Pancreas (tissue), 10 donors: ENCODE measurements at regions not wholly inside any gene's neighbourhood (a gene's known extent, or its start where the extent isn't known, plus 50 kb on each side); places are given as distances from the start of the nearest gene placed in this dataset.

Source experiments
- ATAC-seq, 4 donors: fragments of 200-7000 bp; cut with Tn5 transposase; one replicate each; pipeline versions ENCODE4 v1.8.0 to v1.9.1; 2020; ENCODE audit warnings: mild to moderate bottlenecking in 4 of 4, moderate library complexity in 4 of 4
- DNase-seq, 6 donors: peaks; one replicate each; pipeline ENCODE4 v3.0.0-alpha.2; 2020
- FAIRE-seq: peaks from 2 replicates; lab custom pipeline; 2012; peaks lifted over from hg19 to GRCh38; lab: Jason Lieb, UNC
- H3K27ac ChIP-seq, 4 donors: fragments of 200-600 bp; sonication (generic); 1 replicate in 3 of 4; 2 replicates in 1 of 4; pipeline versions ENCODE4 v1.5.0 to v1.8.0; 2020
- H3K27me3 ChIP-seq, 4 donors: fragments of 200-600 bp; one replicate each; pipeline ENCODE4 v1.8.0; 2021
- H3K36me3 ChIP-seq, 3 donors: fragments of 200-600 bp; sonication (generic) in 1 of 3; one replicate each; pipeline versions ENCODE4 v1.5.0 to v1.8.0; 2020 to 2021
- H3K4me1 ChIP-seq, 3 donors: fragments of 200-600 bp; one replicate each; pipeline ENCODE4 v1.8.0; 2021
- H3K4me3 ChIP-seq, 4 donors: fragments of 200-600 bp; sonication (generic) in 2 of 4; one replicate each; pipeline versions ENCODE4 v1.5.0 to v1.8.0; 2020 to 2021
- H3K9me3 ChIP-seq, 4 donors: fragments of 200-600 bp; one replicate each; pipeline ENCODE4 v1.8.0; 2021
- CTCF ChIP-seq, 4 donors: fragments of 200-600 bp; sonication (generic) in 3 of 4; IDR thresholded peaks; one replicate each; pipeline versions ENCODE4 v1.5.0 to v1.8.0; 2021; ENCODE audit warnings: antibody characterized with exemption in 4 of 4
- WGBS, 2 donors: extraction: QIAGEN DNeasy Blood & Tissue Kit; methylation state at CpG; one replicate each; pipeline ENCODE4 v1.1.7; 2013; 5-methylcytosine and 5-hydroxymethylcytosine counted together
- intact Hi-C, 3 donors: fragments of 100-400 bp; cut with DNase I; formaldehyde crosslinking; loops; one replicate each; pipeline versions ENCODE4 v1.11.1 to v1.14.2; 2022
- donor health status: healthy with polysubstance abuse.
- donor health status: DM: no; HTN: no; CAD: no; lungs with moderate emphysema.
- donor health status: DM: no; HTN: no; CAD: no.
- donor health status: control.
- donor health status: control.
- donor health status: Bipolar disorder and iron deficiency.
- donor health status: DM: yes; HTN: yes; CAD: no.
- donor health status: DM: no; HTN: no; CAD: no.
- donor health status: DM: no; HTN: no; CAD: no.
- donor health status: DM: yes; HTN: yes; CAD: no.

GRCh38 chr2:117523267-117523666 lies 291.2 kb upstream of the DDX18 start:
- intact Hi-C loops = no loop called here
- DNase-seq = peak; percentile 72 to 92 (median 88)
- WGBS, 2 donors = 2 to 3% methylated on average over 2 of the region's 2 CpGs
- H3K27me3 ChIP-seq = no peaks in the 10 kb centered on the region
- no peak for TF ChIP-seq CTCF (IDR thresholded peaks at IDR 0.05)
- H3K4me3 ChIP-seq = no peak overlapping the region
- FAIRE-seq = peak; percentile 49
- H3K9me3 ChIP-seq = no peaks in the 10 kb centered on the region
- ATAC-seq = peak; percentile 87 to 93 (median 89)
- no peaks in the 10 kb centered on the region for H3K36me3 ChIP-seq
- peaks cover 0 to 4% (median 4%) of the 10 kb centered on the region in 3 donors for H3K4me1 ChIP-seq
- H3K27ac ChIP-seq = no peak overlapping the region

GRCh38 chr2:117523711-117524238 lies 290.7 kb upstream of the DDX18 start:
- H3K9me3 ChIP-seq = no peaks in the 10 kb centered on the region
- intact Hi-C loops = no loop called here
- H3K36me3 ChIP-seq = no peaks in the 10 kb centered on the region
- peaks cover 0 to 4% (median 4%) of the 10 kb centered on the region in 3 donors for H3K4me1 ChIP-seq
- FAIRE-seq (no peak), ATAC-seq (peak; percentile 40 to 66 (median 52)), DNase-seq (no peak)
- H3K4me3 ChIP-seq = no peak overlapping the region
- H3K27ac ChIP-seq = no peak overlapping the region
- H3K27me3 ChIP-seq = no peaks in the 10 kb centered on the region
- no peak for TF ChIP-seq CTCF (IDR thresholded peaks at IDR 0.05)
- WGBS, 2 donors = 8 to 10% methylated on average over 1 of the region's 1 CpG

GRCh38 chr2:117536139-117536538 lies 278.4 kb upstream of the DDX18 start:
- DNase-seq = no peak
- Histone ChIP-seq H3K27ac (no peak overlapping the region), H3K4me1 (no peaks in the 10 kb centered on the region), H3K4me3 (no peak overlapping the region), H3K9me3 (no peaks in the 10 kb centered on the region), H3K36me3 (no peaks in the 10 kb centered on the region), H3K27me3 (no peaks in the 10 kb centered on the region)
- intact Hi-C loops = no loop called here
- ATAC-seq = peak in 3 of 4 donors; percentile 35 to 68 (median 51)
- 50 to 69% methylated on average over 2 of the region's 2 CpGs for WGBS, 2 donors
- TF ChIP-seq CTCF (IDR thresholded peaks at IDR 0.05) = peak in 1 of 4 donors; percentile 16
- FAIRE-seq = no peak

- no peak for ATAC-seq
- WGBS, 2 donors = 46 to 59% methylated on average over 4 of the region's 4 CpGs
Measured at GRCh38 chr2:117537032-117537431, 277.5 kb upstream of the DDX18 start.

More at GRCh38 chr2:117537032-117537431, 277.5 kb upstream of the DDX18 start:
- no peak for TF ChIP-seq CTCF (IDR thresholded peaks at IDR 0.05)
- Histone ChIP-seq H3K4me3 (no peak overlapping the region), H3K36me3 (no peaks in the 10 kb centered on the region), H3K27ac (no peak overlapping the region), H3K9me3 (no peaks in the 10 kb centered on the region), H3K27me3 (no peaks in the 10 kb centered on the region), H3K4me1 (no peaks in the 10 kb centered on the region)
- FAIRE-seq (no peak), DNase-seq (no peak)
- intact Hi-C loops = no loop called here
